Neural cell (in vitro differentiated cells): ENCODE measurements at regions not wholly inside any gene's neighbourhood (a gene's known extent, or its start where the extent isn't known, plus 50 kb on each side); places are given as distances from the start of the nearest gene placed in this dataset.

Experiments
- CTCF ChIP-seq: fragments of 450-650 bp; IDR thresholded peaks from 2 replicates; pipeline ENCODE4 v1.5.1; 2014; ENCODE audit warnings: antibody characterized with exemption, mild to moderate bottlenecking, moderate library complexity; ENCODE audit not compliant: poor library complexity, severe bottlenecking
- EP300 ChIP-seq: fragments of 450-650 bp; conservative IDR thresholded peaks from 2 replicates; pipeline ENCODE4 v1.6.1; 2014; ENCODE audit warnings: antibody characterized with exemption, mild to moderate bottlenecking, moderate library complexity; ENCODE audit not compliant: poor library complexity, severe bottlenecking
- EZH2 ChIP-seq: fragments of 200-600, 300-800 bp; shearing (Covaris generic), sonication (generic); IDR thresholded peaks from 2 replicates; pipeline ENCODE4 v1.6.1; 2014; ENCODE audit warnings: antibody characterized with exemption, low read length, borderline replicate concordance, mild to moderate bottlenecking; ENCODE audit not compliant: insufficient read depth, poor library complexity, severe bottlenecking
- MXI1 ChIP-seq: fragments of 450-650 bp; conservative IDR thresholded peaks from 2 replicates; pipeline ENCODE4 v1.6.1; 2014; ENCODE audit warnings: antibody characterized with exemption, mild to moderate bottlenecking; ENCODE audit not compliant: poor library complexity, severe bottlenecking
- POLR2AphosphoS5 ChIP-seq: IDR thresholded peaks from 2 replicates; pipeline ENCODE4 v1.6.1; 2012
- RAD21 ChIP-seq: fragments of 450-650 bp; conservative IDR thresholded peaks from 2 replicates; pipeline ENCODE4 v1.6.1; 2014; ENCODE audit warnings: antibody characterized with exemption, mild to moderate bottlenecking, moderate library complexity
- REST ChIP-seq: IDR thresholded peaks from 2 replicates; pipeline ENCODE4 v1.6.1; 2012; ENCODE audit warnings: borderline replicate concordance
- SMC3 ChIP-seq: fragments of 450-650 bp; conservative IDR thresholded peaks from 2 replicates; pipeline ENCODE4 v1.6.1; 2014; ENCODE audit warnings: antibody characterized with exemption, mild to moderate bottlenecking, moderate library complexity; ENCODE audit not compliant: poor library complexity
- TAF1 ChIP-seq: IDR thresholded peaks from 2 replicates; pipeline ENCODE4 v1.6.1; 2012; ENCODE audit warnings: low read depth

- TF ChIP-seq CTCF (no peak), TAF1 (no peak), SMC3 (no peak), POLR2AphosphoS5 (peak; percentile 45), EP300 (peak; percentile 90), EZH2 (no peak), REST (no peak), MXI1 (no peak), RAD21 (no peak)
Measured at GRCh38 chr16:52235186-52235585, 311.8 kb downstream of the TOX3 start.
